ENCODE measurements at regions not wholly inside any gene's neighbourhood (a gene's known extent, or its start where the extent isn't known, plus 50 kb on each side); places are given as distances from the start of the nearest gene placed in this dataset.
"Not testable (repeated sequence)": the region's sequence is repeated elsewhere in the genome, so short reads cannot be mapped to it uniquely, and the experiment has no call there.

DNA sequence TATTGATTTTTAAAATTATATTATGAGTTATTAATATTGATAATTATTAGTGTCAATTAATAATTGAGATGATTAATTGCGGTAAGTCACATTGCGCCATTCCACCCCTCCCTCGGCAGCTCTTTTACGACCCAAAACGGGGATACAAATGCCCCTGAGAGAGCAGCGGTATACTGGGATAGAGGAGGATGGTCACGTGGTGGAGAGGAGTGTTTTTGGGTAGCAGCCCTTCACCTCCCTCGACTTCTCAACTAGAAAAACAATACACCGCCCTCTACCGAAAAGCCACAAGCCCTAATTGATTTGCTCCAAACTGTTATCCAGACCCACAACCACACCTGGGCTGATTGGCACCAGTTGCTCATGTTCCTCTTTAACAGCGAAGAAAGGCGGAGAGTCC lies 71.0 kb downstream of the DAPL1 start:
- not testable (repeated sequence) for DNase-seq

DNA sequence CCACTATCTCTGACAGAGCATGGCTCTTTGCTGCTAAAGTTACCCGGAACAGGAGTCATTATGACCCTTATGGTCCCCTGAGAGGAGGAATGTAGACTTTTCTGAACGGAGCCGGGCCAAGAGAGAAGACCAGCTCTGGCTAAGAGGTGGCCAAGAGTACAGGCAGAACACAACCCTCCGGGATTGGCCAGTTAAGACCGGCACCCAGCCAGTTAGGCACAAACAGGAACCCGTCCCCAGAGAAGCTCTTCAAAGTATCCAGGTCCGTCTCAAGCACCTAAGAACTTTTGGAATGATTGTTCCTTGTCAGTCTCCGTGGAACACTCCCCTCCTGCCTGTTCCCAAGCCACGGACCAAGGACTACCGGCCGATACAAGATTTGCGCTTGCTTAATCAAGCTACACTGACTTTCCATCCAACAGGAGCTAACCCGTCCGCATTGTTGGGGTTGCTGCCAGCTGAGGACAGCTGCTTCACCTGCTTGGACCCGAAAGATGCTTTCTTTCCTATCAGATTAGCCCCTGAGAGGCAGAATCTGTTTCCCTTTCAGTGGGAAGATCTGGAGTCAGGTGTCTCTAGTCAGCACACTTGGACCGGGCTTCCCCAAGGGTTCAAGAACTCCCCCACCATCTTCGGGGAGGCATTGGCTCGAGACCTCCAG lies 72.5 kb downstream of the DAPL1 start:
- DNase-seq = not testable (repeated sequence)

DNA sequence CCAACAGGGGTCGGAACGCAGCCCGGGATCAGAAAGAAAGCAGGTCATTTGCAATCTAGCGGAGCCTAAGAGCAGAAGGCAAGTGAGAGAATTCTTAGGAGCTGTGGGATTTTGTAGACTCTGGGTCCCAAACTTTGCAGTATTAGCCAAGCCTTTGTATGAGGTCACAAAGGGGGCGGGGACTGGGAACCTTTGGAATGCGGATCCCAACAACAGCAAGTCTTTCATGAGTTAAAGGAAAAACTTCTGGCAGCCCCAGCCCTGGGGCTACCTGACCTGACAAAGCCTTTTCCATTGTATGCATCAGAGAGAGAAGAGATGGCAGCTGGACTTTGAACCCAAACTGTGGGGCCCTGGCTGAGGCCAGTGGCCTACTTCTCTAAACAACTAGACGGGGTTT lies 73.3 kb downstream of the DAPL1 start:
- DNase-seq = not testable (repeated sequence)

DNA sequence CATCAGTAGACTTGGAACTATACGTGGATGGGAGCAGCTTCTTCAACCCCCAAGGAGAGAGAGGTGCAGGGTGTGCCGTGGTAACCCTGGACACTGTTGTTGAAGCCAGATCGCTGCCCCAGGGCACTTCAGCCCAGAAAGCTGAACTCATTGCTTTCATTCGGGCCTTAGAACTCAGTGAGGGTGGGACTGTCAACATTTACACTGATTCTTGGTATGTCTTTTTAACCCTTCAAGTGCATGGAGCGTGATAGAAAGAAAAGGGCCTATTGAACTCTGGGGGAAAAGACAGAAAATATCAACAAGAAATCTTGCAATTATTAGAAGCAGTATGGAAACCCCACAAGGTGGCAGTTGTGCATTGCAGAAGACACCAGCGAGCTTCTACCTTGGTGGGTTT lies 74.0 kb downstream of the DAPL1 start:
- DNase-seq = not testable (repeated sequence)

DNA sequence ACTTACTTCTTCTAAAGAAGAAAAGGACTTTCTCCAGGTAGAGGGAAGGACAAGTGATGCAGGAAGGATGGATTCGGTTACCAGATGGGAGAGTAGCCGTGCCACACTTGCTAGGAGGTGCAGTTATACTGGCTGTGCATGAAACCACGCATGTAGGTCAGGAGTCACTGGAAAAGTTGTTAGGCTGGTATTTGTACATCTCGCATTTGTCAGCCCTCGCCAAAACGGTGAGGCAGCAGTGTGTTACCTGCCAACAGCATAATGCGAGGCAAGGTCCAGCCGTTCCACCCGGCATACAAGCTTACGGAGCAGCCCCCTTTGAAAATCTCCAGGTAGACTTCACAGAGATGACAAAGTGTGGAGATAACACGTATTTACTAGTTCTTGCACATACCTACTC lies 74.5 kb downstream of the DAPL1 start:
- DNase-seq = not testable (repeated sequence)

DNA sequence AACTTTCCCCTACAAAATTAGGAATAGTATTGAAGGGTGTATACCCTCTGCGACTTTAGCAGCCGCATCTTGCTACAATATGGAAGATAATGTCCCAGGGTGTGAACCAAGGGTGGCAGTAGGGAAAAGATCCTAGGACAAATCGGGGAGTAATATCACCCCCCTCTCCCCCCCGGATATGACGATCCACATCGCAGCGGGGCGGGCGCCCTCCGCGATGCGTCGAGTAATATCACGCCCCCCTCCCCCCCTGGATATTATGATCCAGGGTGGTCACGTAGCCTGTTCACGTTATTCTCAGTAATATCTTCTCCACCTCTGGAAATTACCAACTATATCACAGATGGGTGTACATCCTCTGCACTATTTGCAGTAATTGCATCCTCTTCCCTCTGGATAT lies 82.9 kb downstream of the DAPL1 start:
- DNase-seq = no peak

DNA sequence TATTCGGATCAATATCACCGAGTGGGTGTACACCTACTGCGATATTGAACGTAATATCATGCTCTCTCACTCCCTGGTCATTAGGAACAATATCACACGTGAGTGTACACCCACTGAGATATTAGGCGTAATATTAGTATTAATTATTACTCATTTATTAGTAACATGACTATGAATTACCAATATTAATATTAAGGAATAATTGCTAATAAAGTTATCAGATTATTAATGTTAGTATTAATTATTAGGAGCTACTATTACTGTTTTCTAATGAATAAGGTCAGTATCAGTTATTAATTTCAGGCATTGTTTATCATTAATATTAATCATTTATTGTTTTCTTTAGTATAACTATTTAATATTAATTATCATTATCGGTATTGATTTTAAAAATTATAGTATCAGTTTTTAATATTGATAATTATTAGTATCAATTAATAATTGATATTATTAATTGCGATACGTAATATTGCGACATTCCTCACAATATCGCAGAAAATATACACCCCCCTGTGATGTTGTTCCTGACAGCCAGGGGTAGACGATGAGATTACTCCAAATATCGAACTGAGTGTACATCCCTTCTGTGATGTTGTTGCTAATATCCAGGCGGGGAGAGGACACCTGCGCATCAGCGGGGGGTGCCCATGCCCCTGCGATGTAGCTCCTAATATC lies 84.2 kb downstream of the DAPL1 start:
- DNase-seq = no peak

DNA sequence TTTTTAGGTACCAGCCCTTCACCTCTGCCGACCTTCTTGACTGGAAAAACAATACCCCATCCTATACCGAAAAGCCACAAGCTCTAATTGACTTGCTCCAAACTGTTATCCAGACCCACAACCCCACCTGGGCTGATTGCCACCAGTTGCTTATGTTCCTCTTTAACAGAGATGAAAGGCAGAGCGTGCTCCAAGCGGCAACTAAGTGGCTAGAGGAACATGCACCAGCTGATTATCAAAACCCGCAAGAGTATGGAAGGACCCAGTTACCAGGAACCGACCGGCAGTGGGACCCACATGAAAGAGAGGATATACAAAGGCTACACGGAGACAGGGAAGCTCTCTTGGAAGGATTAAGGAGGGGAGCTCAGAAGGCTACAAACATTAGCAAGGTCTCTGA lies 86.1 kb upstream of the TANC1 start:
- no peak for DNase-seq

DNA sequence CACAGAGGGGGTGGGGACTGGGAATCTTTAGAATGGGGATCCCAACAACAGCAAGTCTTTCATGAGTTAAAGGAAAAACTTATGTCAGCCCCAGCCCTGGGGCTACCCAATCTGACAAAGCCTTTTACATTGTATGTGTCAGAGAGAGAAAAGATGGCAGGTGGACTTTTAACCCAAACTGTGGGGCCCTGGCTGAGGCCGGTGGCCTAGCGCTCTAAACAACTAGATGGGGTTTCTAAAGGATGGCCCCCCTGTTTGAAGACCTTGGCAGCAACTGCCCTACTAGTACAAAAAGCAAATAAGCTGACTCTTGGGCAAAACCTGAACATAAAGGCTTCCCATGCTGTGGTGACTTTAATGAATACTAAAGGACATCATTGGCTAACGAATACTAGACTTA lies 83.9 kb upstream of the TANC1 start:
- DNase-seq = not testable (repeated sequence)

DNA sequence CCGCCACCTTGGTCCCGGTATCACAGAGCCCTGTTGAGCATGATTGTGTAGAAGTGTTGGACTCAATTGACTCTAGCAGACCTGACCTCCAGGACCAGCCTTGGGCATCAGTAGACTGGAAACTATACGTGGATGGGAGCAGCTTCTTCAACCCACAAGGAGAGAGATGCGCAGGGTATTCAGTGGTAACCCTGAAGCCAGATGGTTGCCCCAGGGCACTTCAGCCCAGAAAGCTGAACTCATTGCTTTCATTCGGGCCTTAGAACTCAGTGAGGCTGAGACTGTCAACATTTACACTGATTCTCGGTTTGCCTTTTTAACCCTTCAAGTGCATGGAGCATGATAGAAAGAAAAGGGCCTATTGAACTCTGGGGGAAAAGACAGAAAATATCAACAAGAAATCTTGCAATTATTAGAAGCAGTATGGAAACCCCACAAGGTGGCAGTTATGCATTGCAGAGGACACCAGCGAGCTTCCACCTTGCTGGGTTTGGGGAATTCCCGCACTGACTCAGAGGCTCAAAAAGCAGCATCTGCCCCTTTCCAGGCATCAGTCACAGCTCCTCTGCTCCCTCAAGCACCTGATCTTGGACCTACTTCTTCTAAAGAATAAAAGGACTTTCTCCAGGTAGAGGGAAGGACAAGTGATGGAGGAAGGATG lies 83.3 kb upstream of the TANC1 start:
- DNase-seq = not testable (repeated sequence)

DNA sequence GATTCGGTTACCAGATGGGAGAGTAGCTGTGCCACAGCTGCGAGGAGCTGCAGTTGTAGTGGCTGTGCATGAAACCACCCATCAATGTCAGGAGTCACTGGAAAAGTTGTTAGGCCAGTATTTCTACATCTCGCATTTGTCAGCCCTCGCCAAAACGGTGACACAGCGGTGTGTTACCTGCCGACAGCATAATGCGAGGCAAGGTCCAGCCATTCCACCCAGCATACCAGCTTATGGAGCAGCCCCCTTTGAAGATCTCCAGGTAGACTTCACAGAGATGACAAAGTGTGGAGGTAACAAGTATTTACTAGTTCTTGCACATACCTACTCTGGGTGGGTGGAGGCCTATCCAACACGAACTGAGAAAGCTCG lies 82.8 kb upstream of the TANC1 start:
- DNase-seq = not testable (repeated sequence)

DNA sequence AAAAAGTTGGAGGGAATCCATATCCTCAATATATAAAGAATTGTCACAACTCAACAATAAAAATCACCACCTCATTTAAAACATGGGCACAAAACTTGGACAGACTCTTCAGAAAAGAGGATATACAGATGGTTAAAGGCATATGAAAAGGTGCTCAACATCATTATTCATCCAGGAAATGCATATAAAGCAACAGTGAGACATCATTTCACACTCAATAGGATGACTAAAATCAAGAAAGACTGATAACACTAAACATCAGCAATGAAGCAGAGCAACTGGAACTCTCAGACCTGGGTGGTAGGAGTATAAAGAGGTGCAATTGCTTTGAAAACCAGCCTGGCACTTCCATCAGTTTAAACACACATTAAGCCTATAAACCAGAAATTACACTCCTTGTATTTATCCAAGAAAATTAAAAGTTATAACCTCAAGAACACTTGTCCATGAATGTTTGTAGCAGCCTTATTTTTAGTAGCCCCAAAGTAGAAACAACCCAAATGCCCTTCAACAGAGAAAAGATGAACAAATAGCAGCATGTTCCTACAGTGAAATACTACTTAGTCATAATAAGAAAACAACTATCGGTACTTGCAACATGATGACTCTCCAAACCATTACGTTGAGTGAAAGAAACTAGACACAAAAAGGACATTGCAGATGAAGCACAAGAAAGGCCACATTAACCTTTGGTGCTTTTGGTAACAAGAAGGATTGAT lies 79.1 kb upstream of the TANC1 start:
- DNase-seq = no peak

DNA sequence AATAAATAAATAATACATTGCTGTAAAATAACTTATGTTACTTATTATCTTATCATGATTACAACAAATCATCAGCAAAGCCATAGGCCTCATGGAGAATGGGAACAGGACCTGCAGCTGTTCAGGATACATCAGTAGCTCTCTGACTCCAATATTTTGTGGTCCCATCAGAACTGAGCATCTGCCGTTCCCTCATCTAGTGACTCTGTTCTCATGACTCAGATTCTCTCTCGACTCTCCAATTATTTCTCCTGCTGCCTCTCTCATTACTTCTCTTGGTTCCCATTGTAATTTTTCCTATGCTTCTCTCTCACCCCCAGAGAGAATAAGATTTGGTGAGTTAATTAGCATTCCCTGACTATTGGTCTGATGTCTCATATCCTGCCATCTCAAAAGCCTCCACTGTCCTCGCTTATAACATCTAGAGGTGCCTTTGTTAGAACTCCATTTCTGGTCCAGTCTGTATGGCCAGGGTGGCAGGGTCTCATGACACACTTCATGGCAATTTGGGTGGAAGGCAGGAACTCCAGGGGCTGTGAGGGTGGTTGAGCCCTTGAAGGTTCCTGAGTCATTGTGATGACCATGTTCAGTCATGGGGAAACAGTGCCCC lies 78.0 kb upstream of the TANC1 start:
- DNase-seq = no peak

DNA sequence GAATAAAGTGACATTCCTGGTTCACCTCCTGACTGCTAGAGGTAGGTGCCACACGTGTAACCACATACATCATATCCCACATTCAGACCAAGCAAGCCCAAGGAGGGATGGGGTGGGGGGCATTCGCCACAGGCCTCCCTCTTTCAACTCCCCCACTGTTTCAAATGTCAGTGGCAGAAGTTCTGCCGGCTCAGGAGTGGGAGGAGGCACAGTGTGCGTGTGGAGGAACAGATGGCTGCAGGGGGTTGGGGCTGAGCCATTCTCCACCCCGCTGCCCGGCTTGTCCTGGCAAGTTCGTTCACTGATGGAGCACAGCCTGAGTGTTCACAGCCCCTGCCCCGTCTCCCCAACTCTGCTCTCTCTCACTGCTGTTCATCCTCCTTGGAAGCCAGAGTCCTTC lies 75.4 kb upstream of the TANC1 start:
- no peak for DNase-seq

DNA sequence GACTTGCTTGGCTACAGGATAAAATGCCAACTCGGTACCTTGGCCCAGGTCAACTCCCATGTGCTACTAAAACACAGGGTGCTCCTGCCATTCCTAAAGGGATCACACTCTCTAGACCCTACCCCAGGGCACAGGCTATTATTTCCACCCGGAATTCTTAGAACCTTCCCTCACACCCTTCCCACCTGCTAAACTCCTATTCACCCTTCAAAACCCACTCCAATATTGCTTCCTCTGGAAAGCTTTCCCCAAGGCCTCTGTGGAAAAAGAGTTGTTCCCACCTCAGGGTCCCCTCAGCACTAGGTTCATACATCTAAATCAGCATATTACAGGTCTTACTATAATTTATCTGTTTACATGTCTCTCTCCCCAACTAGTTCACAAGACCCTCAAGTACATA lies 75.0 kb upstream of the TANC1 start:
- no peak for DNase-seq

DNA sequence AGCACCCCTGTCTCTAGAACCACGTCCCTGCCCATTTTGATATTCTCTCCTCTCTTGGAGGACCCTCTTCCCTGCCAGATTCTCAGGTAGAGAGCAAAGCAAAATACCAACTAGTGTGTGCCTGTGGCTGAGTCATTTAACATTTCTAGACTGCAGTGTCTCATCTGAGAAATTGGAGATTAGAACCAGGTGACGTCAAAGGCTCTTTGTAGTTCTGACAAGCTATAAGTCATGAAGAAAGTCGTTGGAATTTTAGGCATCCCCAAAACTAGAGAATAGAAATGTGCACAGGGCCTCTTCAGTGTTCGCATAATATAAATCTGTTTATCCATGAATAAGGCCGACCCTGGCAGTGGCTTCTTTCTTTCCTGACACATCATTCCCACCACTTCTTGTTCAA lies 74.4 kb upstream of the TANC1 start:
- no peak for DNase-seq

DNA sequence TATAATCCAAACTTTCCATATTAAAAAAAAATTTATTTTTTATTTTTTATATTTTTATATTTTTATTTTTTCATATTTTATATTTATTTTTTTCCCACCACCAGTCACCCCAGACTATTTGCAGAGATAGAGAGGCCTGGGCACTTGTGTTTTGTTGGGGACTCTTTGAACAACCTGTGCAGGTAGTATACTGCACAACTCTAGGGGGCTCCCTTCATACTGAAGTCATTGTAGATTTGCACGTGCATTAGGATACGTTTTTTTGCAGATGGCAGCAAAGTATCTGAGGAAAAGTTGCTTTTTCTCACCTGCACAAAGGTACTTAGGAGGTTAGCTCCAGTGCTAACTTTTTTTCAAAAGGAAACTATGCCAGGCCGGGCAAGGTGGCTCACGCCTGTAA lies 73.9 kb upstream of the TANC1 start:
- DNase-seq = no peak

DNA sequence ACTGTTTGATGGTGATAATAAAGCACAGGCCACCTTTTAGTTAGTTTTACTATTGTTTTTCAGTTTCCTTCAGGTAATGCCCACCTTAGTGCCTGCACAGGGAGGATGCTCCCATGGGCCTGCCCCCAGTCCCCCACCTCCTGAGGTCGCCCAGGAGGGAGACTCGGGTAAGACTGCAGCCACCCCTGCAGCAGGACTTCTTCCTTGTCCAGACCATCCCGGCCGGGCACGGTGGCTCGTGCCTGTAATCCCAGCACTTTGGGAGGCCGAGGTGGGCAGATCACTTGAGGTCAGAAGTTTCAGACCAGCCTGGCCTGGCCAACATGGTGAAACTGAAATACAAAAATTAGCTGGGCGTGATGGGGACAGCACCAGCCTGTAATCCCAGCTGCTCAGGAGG lies 68.1 kb upstream of the TANC1 start:
- no peak for DNase-seq

DNA sequence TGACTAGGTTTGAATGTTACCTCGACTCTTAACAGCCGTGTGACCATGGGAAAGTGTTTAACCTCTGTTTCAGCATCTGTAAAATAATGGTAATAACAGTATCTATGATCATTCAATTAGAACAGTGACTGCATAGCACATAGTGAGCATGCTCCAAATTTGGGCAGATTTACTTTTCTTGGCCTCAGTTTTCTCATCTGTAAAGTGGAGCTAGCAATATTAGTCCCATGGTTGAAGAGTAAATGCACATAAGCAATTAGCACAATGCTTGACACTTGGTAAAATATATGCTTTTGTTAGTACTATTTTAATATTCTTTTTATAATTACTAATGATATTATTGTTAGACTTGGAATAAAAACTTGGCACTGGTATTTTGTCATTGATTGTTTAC lies 66.4 kb upstream of the TANC1 start:
- DNase-seq = no peak

DNA sequence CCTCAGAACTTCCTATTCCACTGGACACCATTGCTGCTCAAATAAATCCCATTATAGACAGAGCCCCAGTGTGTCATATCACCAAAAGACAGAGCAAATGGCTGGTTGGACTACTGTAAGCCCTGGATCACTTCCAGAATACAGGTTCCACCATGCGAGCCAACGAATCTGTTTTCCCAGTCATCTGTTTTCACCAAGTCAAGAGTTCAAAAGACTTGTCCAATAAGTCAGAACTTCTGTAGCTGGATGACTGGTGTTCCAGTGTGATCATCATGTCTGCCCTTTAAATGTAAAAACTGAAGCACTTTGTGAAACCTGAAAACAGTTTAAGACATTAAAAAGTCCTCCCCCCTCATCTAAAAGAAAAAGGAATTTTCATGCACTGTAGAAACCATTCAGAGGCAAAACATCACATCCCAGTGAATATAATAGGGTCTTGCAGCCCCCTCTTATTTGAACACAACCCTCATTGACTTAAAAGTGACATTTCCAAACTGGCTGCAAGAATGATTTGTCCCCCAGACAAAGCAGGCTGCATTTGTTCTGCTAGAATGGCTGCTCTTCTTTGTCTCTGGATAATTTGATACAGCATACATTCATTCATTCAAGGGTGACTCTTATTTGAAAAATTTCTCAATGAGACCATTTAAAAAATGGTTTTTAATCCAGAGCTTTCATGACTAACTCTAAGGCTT lies 64.6 kb upstream of the TANC1 start:
- no peak for DNase-seq

DNA sequence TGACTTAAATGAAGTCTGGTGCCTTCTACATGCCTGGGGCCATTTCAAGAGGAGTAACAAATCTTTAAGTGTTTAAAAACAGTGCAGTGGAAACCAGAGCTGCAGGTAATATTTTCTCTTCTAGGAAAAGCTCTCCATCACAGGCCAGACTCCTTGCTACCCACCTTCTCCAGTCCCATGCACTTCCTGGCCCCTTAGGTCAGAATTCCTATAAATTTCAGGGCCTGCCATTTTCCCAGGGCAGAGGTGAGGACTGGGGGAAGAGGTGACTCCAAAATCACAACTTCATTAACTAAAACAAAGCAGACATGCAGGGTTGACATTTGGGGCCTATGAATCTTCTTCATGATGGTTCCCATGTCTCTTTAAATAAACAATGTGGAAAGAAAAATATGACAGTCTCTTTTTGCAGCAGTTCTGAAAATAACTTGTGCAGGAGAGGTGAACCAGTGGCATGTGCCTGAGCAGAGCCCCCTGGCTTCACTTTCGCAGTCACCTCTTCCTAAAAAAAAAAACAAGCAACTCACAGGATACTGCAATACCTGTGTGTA lies 63.7 kb upstream of the TANC1 start:
- DNase-seq = no peak

DNA sequence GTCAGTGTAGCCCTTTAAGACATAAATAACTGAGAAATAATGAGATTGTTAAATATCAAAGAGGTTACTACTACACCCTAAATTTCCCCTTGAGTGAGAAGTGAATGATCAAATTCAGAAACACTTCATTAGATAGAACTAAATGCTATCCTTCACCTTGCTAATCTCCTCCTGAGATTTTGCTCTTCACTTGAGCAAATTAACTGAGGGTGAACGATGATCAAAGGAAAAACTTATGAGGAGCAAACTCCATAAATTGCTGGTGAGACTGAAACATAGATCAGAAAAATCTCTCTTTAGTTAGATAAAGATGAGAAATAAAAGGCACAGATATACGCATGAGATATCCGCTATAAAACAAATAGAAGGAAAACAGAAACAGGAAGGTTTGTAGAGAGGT lies 63.1 kb upstream of the TANC1 start:
- DNase-seq = no peak

Data from HCEC 1CT (cell line).